ENCODE measurements at regions not wholly inside any gene's neighbourhood (a gene's known extent, or its start where the extent isn't known, plus 50 kb on each side); places are given as distances from the start of the nearest gene placed in this dataset.

DNA sequence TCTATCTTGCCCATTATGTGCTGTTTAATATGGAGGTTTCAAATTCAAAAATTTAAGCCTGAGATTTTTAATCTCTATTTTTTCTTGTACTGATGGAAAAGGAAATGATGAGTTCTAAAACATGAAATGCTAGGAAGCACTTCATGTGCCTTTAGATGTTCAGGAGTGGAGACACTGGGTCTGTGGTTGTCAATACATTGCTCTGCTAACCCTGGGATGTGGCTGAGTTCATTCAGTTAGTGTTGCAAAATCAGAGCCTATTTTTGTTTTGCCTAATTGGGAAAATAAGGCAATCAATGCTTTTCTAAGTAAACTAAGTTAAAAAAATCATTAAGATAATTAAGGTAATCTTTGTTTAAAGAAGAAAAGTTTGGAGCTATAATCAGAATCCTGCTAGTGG is 83.1 kb downstream of the DIPK2A start:
- TF ChIP-seq POU2F2 (IDR thresholded peaks at IDR 0.05; ENCODE audit: low read depth, low read length) (no peak), TAF1 (IDR thresholded peaks at IDR 0.05; ENCODE audit: low read depth, low read length) (no peak)

All from GM12891 (cell line).